HEK293T (cell line): ENCODE measurements at regions not wholly inside any gene's neighbourhood (a gene's known extent, or its start where the extent isn't known, plus 50 kb on each side); places are given as distances from the start of the nearest gene placed in this dataset.

Experiments
- ARNT ChIP-seq: fragments of 450-650 bp; IDR thresholded peaks from 2 replicates; pipeline ENCODE4 v1.6.1; 2017; ENCODE audit warnings: mild to moderate bottlenecking
- BHLHE40 ChIP-seq: fragments of 450-650 bp; IDR thresholded peaks from 2 replicates; pipeline ENCODE4 v1.6.1; 2016; ENCODE audit warnings: mild to moderate bottlenecking, moderate library complexity, borderline replicate concordance
- ELF4 ChIP-seq: fragments of 450-650 bp; IDR thresholded peaks from 2 replicates; pipeline ENCODE4 v1.6.1; 2017; ENCODE audit warnings: antibody characterized with exemption
- FOXA1 ChIP-seq: fragments of 450-650 bp; IDR thresholded peaks from 2 replicates; pipeline ENCODE4 v1.6.1; 2016; ENCODE audit warnings: mild to moderate bottlenecking
- FOXK2 ChIP-seq: fragments of 450-650 bp; IDR thresholded peaks from 2 replicates; pipeline ENCODE4 v1.6.1; 2016; ENCODE audit warnings: mild to moderate bottlenecking
- FOXM1 ChIP-seq: fragments of 450-650 bp; IDR thresholded peaks from 2 replicates; pipeline ENCODE4 v1.6.1; 2017; ENCODE audit warnings: mild to moderate bottlenecking, borderline replicate concordance
- LEF1 ChIP-seq: fragments of 450-650 bp; IDR thresholded peaks from 2 replicates; pipeline ENCODE4 v1.6.1; 2017; ENCODE audit warnings: mild to moderate bottlenecking, borderline replicate concordance
- NFRKB ChIP-seq: fragments of 450-650 bp; IDR thresholded peaks from 2 replicates; pipeline ENCODE4 v1.6.1; 2016; ENCODE audit warnings: mild to moderate bottlenecking, moderate library complexity
- PKNOX1 ChIP-seq: fragments of 450-650 bp; IDR thresholded peaks from 2 replicates; pipeline ENCODE4 v1.6.1; 2016
- SP1 ChIP-seq: fragments of 450-650 bp; IDR thresholded peaks from 2 replicates; pipeline ENCODE4 v1.6.1; 2017
- SUZ12 ChIP-seq: fragments of 450-650 bp; IDR thresholded peaks from 2 replicates; pipeline ENCODE4 v1.6.1; 2016; ENCODE audit warnings: mild to moderate bottlenecking
- TARDBP ChIP-seq: fragments of 450-650 bp; IDR thresholded peaks from 2 replicates; pipeline ENCODE4 v1.6.1; 2016
- ZNF384 ChIP-seq: fragments of 450-650 bp; IDR thresholded peaks from 2 replicates; pipeline ENCODE4 v1.6.1; 2016

DNA sequence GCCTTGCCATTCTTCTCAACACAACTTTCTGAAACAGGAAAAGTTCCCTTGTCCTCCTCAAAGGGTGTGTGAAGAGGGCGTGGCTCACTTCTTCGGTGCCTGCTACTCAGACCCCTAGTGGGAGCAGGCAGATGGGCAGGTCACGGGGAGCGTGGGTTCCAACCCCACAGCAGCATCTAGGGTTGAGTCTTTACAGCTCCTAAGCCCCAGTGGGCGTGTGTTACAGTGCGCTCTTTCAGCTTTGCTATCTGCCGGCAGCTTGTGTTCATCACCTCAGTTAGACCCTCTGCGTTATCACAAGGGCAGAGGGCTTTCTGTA, 57.5 kb upstream of the KLF3 start:
- TF ChIP-seq NFRKB (no peak), BHLHE40 (no peak), FOXM1 (no peak), ELF4 (no peak), SP1 (no peak), ZNF384 (no peak), FOXK2 (no peak), FOXA1 (no peak), SUZ12 (no peak), ARNT (no peak), LEF1 (no peak), PKNOX1 (no peak), TARDBP (no peak)
